HG03039 (cell line): ENCODE measurements at regions not wholly inside any gene's neighbourhood (a gene's known extent, or its start where the extent isn't known, plus 50 kb on each side); places are given as distances from the start of the nearest gene placed in this dataset.

Source experiments
- ATAC-seq: cut with Tn5 transposase; IDR thresholded peaks from one replicate; pipeline ENCODE4 v1.9.1; 2021; ENCODE audit warnings: mild to moderate bottlenecking, moderate library complexity; ENCODE audit not compliant: unreplicated experiment

- ATAC-seq, result no peak
Observed at GRCh38 chr4:83172371-83172770, 57.8 kb upstream of the PLAC8 start.

GRCh38 chr4:83171436-83172039 lies 57.0 kb upstream of the PLAC8 start:
- no peak for ATAC-seq

- no peak for ATAC-seq
Observed at GRCh38 chr4:83170952-83171399, 56.4 kb upstream of the PLAC8 start.
